IPS DF 19.7 (cell line): ENCODE measurements at regions not wholly inside any gene's neighbourhood (a gene's known extent, or its start where the extent isn't known, plus 50 kb on each side); places are given as distances from the start of the nearest gene placed in this dataset.
"Not testable (repeated sequence)": the region's sequence is repeated elsewhere in the genome, so short reads cannot be mapped to it uniquely, and the experiment has no call there.

Experiments
- DNase-seq: peaks from one replicate; pipeline ENCODE4 v3.0.0-alpha.2; 2013; ENCODE audit warnings: low read depth, low spot score

DNA sequence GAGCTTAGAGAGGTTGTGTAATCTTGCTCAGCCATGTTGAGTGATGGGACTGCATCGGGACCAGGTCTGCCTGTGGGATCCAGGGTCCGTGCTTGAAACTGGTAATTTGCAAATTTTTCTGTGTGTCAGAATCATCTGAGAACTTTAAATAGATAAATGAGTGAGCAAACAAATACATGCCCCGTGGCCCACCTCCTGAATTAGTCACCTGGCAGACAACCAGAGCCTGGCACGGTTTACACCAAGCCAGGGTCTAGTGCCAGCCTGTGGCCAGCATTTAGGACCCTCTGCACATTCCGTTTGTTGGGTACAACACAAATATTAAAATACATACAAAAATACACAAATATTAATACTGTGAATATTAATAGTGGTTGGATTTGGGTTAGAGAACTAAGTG is 90.6 kb upstream of the STOX2 start:
- DNase-seq: no peak

DNA sequence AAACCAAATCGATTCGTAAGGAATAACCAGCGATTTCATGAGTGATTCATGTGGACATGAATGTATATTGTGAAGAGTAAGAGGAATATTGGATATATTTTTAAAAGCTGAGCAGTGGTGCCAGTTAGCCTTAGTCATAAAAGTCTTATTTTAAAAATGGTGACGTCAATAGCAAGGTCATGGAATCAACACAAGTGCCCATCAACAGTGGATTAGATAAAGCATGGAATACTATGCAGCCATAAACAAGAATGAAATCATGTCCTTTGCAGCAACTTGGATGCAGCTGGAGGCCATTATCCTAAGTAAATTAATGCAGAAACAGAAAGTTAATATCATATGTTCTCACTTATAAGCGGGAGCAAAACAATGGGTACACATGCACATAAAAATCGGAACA is 89.0 kb upstream of the STOX2 start:
- DNase-seq: no peak

DNA sequence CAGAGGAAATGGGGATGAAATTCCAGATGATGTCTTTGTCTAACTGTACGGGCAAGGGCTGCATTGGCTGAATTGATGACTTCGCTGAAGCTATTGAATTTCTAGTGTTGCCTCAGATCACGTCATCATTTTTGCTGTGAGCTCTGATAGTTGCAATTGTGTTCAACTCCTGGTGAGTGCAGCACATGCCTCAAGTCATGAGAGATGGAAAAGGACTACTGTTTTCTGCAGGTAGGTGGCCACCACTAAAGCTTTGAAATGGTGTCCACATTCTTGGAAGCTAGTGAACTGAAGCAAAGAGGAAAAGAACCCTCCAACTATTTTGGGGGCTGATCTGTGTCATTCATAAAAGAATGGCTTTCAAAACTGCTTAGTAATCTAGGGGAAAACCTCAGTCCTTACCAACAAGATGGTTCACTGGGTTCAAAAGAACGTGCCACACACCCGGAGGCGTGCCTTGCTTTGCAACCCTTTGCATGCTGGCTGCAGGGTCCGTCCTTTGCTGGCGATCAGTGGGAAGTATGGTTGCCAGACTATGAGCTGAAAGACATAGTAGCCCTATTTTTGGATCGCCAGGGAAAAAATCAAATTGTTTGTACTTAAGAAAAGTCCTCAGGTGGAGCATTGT is 88.1 kb upstream of the STOX2 start:
- no peak for DNase-seq

DNA sequence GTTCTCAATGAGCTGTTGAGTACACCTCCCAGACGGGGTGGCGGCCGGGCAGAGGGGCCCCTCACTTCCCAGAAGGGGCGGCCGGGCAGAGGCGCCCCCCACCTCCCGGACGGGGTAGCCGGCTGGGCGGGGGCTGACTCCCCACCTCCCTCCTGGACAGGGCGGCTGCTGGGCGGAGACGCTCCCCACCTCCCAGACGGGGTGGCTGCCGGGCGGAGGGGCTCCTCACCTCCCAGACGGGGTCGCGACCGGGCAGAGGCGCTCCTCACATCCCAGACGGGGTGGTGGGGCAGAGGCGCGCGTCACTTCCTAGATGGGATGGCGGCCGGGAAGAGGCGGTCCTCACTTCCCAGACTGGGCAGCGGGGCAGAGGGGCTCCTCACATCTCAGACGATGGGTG is 86.5 kb upstream of the STOX2 start:
- DNase-seq: not testable (repeated sequence)

DNA sequence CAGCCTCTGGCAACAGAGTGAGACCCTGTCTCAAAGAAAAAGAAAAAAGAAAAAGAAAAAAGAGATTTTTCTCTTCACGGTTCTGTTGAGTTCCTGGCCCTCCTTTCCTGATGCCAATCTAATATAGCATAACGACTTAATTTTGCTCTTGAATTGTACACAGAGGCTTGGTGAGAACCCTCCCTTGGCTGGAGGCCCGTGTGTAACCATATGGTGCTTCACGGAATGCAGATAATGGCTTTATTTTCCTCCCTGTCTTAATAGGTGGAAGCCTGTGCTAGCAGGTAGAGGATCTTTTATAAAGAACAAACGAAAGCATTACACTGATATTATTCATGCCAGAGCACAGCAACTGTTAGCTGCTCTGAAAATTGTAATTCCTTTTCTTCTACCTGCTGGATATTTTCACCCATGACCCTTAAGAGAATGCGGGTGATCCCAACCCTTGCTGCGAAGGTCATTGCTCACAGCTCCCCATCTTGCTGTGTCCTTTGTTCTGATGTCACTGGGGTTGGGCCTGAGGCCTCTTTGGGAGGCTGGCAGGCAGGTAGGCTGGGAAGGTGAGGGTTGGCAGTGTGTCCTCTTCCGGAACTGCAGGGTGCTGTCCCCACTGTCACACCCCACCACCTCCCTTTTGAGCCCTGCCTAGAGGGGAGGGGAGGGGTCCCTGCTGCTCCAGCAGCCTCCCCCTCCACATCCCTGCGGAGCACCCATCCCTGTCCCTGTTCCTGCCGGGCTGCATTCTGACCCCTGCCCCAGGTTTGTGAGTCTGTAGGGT is 83.8 kb upstream of the STOX2 start:
- DNase-seq: no peak

DNA sequence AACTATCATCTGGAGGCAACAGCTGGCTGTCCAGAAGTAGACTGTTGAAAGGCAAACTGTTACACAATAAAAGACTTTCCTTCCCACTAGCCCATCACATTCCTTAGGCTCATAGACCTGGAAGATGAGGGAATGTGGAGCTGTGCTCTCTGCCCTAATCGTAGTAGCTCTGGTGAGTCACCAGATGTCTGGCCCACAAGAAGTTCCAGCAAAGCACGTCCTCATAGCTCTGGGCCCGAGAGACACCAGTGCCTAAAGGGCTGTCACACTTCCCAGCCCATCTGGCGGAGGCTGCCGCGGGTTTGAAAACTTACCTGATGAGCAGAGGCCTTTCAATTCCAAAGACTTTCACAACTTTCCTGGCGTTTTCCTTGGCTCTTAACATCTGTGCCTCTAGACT is 81.7 kb upstream of the STOX2 start:
- DNase-seq: no peak

DNA sequence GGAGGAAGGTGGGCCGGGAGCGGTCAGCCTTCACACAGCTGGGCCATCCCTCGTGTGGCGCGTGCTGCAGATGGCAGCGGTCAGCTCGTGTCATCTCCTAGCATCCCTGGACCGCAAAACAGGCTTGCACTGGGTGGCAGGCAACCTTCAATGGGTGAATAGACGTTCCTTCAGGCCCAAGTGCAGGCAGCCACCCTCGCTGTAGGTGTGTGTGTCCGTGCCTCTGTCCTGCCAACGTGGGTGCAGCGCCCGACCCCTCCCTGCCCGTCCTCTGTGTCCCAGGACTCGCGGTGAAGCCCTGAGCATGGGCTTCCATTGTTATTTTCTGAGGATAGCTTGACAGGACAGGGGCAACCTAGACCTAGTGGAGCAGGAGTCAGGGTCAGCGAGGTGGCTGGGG is 79.8 kb upstream of the STOX2 start:
- DNase-seq: no peak

DNA sequence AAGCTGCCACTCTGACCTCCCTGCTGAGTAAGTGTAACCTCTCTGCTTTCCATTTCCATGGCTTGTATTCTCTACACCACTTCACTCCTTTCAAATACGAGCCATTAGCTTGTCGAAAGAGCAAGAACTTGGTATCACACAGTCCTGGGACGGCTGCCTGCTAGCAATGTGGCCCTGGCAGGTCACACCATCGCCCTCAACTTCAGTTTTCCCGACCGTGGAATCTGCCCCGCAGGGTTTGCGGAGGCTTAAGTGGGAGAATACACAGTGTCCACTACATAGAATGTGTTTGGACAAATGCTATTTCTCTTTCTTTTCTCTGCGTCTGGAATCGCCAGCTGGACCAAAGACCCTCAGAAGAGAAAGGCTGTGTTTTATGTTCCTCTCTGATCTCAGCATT is 78.6 kb upstream of the STOX2 start:
- no peak for DNase-seq

DNA sequence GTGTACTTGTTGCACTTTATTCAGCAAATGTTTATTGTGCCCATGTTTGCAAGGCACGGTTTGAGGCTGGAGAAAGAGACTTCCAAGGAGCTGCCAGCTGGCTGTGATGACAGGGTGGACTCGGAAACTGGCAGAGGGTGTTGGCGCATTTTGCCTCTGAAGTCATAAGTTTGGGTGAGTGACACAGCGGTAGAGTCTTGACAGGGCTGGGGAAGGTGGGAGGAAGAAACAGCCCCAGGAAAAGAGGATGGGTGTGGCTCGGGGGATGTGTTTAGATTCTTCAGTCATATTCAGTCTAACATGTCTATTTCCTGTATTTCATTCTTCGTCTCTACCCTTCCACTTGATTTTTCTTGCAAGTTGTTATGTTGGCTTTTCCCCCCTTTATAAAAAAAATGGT is 77.0 kb upstream of the STOX2 start:
- DNase-seq: no peak

DNA sequence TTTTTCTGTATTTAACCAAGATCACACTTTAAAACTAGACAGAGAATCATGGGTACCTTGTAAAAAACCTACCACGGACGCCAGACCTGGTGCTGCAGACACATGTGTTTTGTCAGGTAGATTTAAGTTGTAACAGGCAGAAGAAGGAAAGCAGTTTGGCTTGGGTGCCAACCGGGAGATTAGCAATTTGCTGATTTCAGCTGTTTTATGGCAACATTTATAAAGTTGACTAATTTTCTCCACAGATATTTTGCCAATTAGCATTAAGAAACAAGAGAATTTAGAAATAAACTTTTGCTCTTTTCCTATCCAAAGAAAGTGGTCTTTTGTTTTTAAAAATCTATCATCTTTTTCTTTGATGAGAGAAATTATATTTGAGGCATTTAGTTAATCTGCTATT is 76.3 kb upstream of the STOX2 start:
- DNase-seq: no peak

DNA sequence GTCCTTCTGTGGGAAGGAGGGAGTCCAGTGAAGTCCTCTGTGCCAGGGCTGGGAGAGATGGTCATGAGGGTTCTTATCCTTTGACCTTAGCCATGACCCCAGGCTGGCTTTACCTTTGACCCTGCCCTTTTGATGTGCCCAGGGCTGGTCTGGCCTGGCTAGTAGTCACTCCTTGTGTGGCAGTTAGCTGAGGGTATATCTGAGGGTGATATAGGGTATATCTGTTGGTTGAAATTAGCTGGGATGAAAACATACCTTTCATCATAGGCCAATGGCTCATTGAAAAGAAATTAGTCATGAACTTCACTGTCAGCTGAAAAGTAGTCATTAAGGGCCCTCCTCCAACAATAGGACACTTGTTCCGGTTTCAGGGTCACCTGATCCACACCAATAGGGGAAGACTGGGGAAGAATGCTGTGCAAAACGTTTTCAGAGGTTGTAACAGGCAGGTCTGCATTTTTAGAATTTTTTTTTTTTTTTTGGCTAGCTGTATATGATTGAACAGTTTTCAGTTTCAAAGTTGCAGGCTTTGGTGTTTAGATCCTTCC is 74.6 kb upstream of the STOX2 start:
- no peak for DNase-seq

DNA sequence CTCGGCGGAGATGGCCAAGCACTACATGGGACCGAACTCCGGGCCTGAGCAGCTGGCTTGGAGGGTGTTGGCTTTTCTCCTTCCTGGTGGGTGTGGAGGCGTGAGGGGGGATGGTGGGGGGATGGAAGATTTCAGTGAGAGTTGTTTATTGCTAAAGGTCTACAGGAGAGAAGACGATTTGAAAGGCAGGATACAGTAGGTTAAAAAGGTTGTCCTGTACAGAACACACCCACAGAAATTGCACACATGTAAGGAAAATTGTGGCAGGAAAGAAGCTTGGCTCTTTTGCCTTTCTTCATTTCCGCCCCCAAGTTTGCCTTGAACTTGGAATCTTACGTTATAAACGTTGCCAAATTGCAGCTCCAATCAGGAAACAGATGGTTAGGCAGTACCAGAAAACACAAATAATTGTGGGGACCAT is 74.1 kb upstream of the STOX2 start:
- no peak for DNase-seq

DNA sequence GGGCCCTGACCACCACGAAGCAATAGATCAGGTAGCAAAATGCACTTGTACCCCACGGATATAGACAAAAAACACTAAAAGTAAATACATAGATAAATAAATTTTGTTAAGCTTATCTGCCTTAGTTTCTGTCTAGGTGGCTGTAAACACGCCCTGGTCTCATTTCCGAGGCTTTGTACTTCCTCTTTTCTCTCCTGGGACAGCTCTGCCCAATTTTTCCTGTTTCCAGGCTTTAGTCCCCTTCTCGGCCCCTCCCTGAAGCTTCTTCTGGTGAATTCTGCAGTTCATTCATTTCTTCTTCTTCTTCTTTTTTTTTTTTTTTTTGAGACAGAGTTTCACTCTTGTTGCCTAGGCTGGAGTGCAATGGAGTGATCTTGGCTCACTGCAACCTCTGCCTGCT is 73.4 kb upstream of the STOX2 start:
- no peak for DNase-seq

DNA sequence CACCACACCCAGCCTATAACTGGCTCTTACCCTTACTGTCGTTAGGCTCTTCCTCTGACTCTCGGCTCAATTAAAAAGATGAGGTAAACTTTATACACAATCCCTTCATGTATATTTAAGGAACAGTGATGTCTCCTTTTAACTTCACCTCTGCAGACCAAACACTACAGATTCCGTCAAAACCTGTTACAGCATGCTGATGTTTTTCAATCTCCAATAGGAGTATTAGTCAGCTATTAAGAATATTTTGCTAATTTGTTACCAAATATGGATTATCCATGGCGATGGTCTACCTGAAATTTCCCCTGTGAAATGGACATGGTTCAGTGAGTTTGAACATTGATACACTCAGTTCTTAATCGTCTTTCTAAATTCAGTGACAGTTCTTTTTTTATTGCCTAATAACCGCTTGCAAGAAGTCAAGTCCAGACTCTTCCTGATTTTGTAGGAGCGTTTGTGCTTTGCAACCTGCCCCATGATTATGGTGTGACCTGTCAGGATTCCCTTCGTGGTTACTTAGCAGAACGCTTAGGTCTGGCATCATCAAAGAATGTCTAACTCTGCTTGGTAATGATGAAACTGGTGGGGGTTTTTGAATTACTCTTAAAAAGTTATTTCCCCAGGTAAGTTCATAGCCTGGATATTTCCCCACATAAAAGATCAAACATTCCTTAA is 72.2 kb upstream of the STOX2 start:
- no peak for DNase-seq

DNA sequence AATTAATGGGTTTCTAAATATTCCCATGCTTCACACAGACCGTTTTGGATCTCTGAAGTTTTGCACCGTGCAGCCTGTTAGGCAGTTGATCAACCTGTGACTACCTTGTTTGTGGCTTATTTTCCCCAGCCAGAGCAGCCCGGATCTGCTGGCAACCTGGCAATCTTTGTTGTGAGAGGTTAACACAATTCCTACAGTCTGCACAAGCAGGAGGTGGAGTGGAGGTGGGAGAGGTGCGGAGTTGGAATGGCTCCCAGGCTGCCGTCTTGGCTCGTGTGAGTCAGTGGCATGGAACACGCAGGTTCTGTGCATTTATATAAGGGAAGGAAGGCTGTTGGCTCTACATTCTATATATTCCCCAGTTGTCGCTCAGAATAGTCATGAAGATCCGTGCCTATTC is 70.9 kb upstream of the STOX2 start:
- DNase-seq: no peak

DNA sequence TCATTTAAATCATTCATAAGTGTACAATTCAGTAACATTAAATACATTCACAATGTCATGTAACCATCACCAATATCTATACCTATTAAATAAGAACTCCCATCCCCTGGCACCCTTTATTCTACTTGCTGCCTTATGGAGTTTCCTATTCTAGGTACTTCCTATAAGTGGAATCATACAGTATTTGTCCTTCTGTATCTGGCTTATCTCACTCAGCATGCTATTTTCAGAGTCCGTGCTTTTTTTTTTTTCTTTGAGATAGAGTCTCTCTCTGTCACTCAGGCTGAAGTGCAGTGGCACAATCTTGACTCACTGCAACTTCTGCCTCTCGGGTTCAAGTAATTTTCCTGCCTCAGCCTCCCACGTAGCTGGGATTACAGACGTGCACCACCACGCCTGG is 67.9 kb upstream of the STOX2 start:
- DNase-seq: no peak

DNA sequence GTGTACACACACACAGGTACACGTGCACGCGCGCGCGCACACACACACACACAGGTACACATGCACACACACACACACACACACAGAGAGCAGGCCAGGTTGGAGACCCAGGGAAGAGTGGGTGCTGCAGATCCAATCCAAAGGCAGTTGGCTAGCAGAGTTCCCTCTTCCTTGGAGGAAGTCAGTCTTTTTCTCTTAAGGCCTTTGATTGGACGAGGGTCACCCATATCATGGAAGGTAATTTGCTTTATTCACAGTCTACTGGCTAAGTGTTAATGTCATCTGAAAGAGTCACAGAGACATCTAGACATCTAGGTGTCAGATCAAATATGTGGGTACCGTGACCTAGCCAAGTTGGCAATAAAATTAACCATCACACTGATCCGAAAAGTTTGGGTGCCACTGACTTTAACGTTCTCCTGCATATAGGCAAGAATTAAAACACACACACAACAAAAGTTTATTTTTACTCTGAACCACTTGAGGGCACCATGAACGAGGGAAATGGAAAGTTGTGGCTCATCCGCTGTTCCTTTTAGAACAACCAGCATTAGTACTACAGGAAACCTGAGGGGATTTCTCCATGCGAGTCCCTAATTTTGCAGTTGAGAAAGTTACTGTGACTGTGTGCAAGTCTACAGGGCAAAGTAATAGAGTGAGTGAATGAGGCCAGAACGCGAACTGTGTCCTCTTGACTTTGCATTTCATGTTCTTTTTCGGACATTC is 66.0 kb upstream of the STOX2 start:
- DNase-seq: peak; percentile 28

DNA sequence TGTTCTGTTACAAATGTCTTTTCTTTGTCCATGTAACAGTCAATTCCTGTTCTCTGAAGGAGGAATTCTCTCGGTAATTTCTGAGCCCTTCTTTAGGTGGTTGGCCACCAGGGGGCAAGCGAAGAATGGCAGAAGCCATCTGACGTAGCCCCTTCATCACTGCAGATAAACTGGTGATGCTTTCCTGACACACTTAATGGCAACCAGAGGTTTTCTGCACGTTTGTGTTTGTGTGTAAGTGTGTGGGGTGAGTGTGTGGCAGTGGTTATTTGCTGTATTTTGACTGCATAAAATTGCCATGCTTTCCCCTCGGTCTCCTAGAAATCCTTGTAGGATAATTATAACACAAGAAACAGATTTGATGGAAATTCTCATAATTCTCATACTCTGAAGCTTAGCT is 64.8 kb upstream of the STOX2 start:
- peak; percentile 35 for DNase-seq

DNA sequence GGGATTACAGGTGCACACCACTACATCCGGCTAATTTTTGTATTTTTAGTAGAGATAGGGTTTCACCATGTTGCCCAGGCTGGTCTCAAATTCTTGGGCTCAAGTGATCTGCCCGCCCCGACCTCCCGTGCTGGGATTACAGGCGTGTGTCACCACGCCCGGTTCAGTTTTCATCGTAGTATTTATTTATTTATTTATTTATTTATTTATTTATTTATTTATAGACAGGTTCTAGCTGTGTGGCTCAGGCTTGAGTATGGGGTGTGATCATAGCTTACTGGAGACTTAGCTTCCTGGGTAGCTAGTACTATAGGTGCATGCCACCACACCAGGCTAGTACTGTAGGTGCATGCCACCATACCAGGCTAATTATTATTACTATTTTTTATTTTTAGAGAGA is 64.1 kb upstream of the STOX2 start:
- DNase-seq: no peak

DNA sequence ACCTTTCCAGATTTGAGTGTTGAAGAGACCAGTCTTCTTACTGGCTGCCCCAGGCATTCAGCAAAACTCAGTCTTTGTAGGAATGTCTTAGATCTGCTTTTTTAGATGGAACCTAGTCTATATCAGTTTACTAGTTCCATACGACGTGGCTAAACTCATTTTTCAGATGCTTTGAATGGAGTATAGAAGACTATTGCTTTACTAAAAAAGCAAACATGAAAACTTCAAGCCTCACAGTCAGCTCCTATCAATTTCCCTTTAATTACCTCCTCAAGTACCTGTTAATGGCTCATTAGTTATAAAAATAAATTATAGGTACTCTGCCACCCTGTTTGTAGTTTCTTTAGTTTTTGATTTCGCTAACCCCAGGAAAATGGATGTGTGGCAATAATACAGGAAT is 63.0 kb upstream of the STOX2 start:
- no peak for DNase-seq

DNA sequence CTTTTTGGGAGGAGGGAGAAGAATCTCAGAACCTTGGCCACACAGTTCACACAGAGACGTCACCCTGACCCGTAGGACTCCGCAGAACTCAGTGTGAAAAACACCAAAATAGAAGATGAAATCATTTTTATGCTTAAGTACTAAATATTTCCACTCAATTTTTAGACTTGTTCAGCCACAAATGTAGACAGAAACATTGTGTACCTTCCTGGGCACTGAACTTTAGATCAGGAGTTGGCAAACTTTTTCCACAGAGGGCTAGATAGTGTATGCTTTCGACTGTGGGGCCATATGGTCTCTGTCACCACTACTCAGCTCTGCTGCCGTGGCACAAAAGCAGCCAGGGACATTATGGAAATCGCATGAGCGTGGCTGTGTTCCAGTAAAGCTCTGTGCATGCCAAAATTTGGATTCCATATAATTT is 61.8 kb upstream of the STOX2 start:
- DNase-seq: no peak

DNA sequence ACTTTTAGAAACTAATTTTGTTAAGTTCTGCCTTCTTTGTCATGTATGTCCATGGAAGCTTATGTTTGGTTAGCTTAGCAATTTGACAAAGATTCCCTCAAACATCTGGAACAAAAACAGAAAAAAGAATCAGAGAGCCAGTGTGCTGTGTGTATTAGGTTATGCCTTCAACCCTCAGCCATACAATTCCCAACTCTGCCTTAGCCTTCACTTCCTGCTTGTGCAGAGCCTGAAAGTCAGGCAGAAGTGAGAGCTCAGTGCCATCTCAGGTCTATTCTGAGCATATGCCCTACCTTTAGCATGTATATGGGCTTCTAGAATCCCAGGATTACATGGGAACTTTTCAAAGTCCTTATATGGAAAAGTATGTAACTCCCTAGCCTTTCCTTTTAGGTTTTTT is 58.2 kb upstream of the STOX2 start:
- DNase-seq: no peak
